CD14-positive monocyte (primary cell): ENCODE measurements at regions not wholly inside any gene's neighbourhood (a gene's known extent, or its start where the extent isn't known, plus 50 kb on each side); places are given as distances from the start of the nearest gene placed in this dataset.

Experiments
- DNase-seq, 3 donors: peaks; one replicate each; pipeline ENCODE4 v3.0.0-alpha.2; 2011 to 2022
- H2AFZ ChIP-seq: 2 replicates; pipeline ENCODE4 v1.6.0; 2012; ENCODE audit warnings: mild to moderate bottlenecking, low read depth, low read length, inconsistent platforms; ENCODE audit not compliant: insufficient read depth, poor library complexity, severe bottlenecking
- H3K27ac ChIP-seq, 2 donors: 1 replicate in 1 of 2; 2 replicates in 1 of 2; pipeline ENCODE4 v1.5.1; 2012 to 2013; ENCODE audit warnings: low read length in 2 of 2, control low read depth in 1 of 2, inconsistent platforms in 1 of 2, low read depth in 1 of 2, mild to moderate bottlenecking in 1 of 2
- H3K27me3 ChIP-seq, 2 donors: one replicate each; pipeline versions ENCODE4 v1.6.0 to v1.6.1; 2011 to 2013; ENCODE audit warnings: low read length in 2 of 2; ENCODE audit not compliant: control insufficient read depth in 2 of 2, insufficient read depth in 2 of 2
- H3K36me3 ChIP-seq, 2 donors: replicated peaks in 1 of 2; 1 replicate in 1 of 2; 2 replicates in 1 of 2; pipeline versions ENCODE4 v1.5.1 to v1.6.1; 2012 to 2013; ENCODE audit warnings: low read length in 2 of 2, control low read depth in 1 of 2, inconsistent platforms in 1 of 2, mild to moderate bottlenecking in 1 of 2; ENCODE audit not compliant: insufficient read depth in 2 of 2, control insufficient read depth in 1 of 2
- H3K4me1 ChIP-seq, 2 donors: 1 replicate in 1 of 2; 2 replicates in 1 of 2; pipeline versions ENCODE4 v1.5.1 to v1.6.1; 2012 to 2013; ENCODE audit warnings: low read length in 2 of 2, control low read depth in 1 of 2, inconsistent platforms in 1 of 2, mild to moderate bottlenecking in 1 of 2, moderate library complexity in 1 of 2; ENCODE audit not compliant: insufficient read depth in 2 of 2, control insufficient read depth in 1 of 2
- H3K4me2 ChIP-seq: replicated peaks from 2 replicates; pipeline ENCODE3; 2012; ENCODE audit warnings: low read length, moderate library complexity, mild to moderate bottlenecking; ENCODE audit not compliant: poor library complexity, severe bottlenecking; ENCODE audit errors: extremely low read depth
- H3K4me3 ChIP-seq, 3 experiments: fragments of 200-600 bp in 1 of 3; sonication (generic) in 1 of 3; replicated peaks in 1 of 3; 1 replicate in 2 of 3; 2 replicates in 1 of 3; pipeline ENCODE4 v1.5.1; 2011 to 2013; ENCODE audit warnings: low read length in 3 of 3, mild to moderate bottlenecking in 3 of 3, control low read depth in 2 of 3, low read depth in 2 of 3, inconsistent platforms in 1 of 3, moderate library complexity in 1 of 3
- H3K79me2 ChIP-seq: 2 replicates; pipeline ENCODE4 v1.6.0; 2012; ENCODE audit warnings: mild to moderate bottlenecking, control low read depth, inconsistent platforms, low read length, moderate library complexity; ENCODE audit not compliant: insufficient read depth
- H3K9ac ChIP-seq: 2 replicates; pipeline ENCODE4 v1.6.0; 2017; ENCODE audit warnings: low read length, mild to moderate bottlenecking; ENCODE audit not compliant: insufficient read depth, poor library complexity, severe bottlenecking
- H3K9me3 ChIP-seq, 2 donors: replicated peaks in 1 of 2; 1 replicate in 1 of 2; 2 replicates in 1 of 2; pipeline versions ENCODE4 v1.5.1 to v1.6.1; 2012 to 2013; ENCODE audit warnings: low read length in 2 of 2, control low read depth in 1 of 2; ENCODE audit not compliant: control insufficient read depth in 1 of 2, insufficient read depth in 1 of 2
- H4K20me1 ChIP-seq: 2 replicates; pipeline ENCODE4 v1.6.0; 2012; ENCODE audit warnings: mild to moderate bottlenecking, low read length, control low read depth, moderate library complexity; ENCODE audit not compliant: insufficient read depth
- H3K27ac Mint-ChIP-seq, 7 donors: one replicate each; pipeline ENCODE4 v1.8.0; 2020; ENCODE audit warnings: mild to moderate bottlenecking in 7 of 7, mixed read lengths in 7 of 7, moderate library complexity in 6 of 7, inconsistent platforms in 2 of 7
- H3K27me3 Mint-ChIP-seq, 3 donors: one replicate each; pipeline ENCODE4 v1.8.0; 2021 to 2022; ENCODE audit warnings: low read depth in 3 of 3, mild to moderate bottlenecking in 3 of 3, mixed read lengths in 3 of 3, moderate library complexity in 3 of 3, inconsistent platforms in 1 of 3
- H3K36me3 Mint-ChIP-seq, 2 donors: one replicate each; pipeline ENCODE4 v1.8.0; 2020; ENCODE audit warnings: mixed read lengths in 2 of 2, inconsistent platforms in 1 of 2, mild to moderate bottlenecking in 1 of 2
- H3K4me1 Mint-ChIP-seq: one replicate; pipeline ENCODE4 v1.8.0; 2020; ENCODE audit warnings: mild to moderate bottlenecking, mixed read lengths
- H3K4me3 Mint-ChIP-seq, 2 donors: one replicate each; pipeline ENCODE4 v1.8.0; 2020; ENCODE audit warnings: mild to moderate bottlenecking in 2 of 2, mixed read lengths in 2 of 2, moderate library complexity in 1 of 2
- H3K9me3 Mint-ChIP-seq, 7 donors: one replicate each; pipeline ENCODE4 v1.8.0; 2020 to 2022; ENCODE audit warnings: mixed read lengths in 7 of 7, mild to moderate bottlenecking in 6 of 7, moderate library complexity in 6 of 7, inconsistent platforms in 2 of 7
- WGBS: methylation state at CpG from one replicate; pipeline ENCODE4 v1.1.5; 2013; ENCODE audit warnings: missing lambda C conversion rate; ENCODE audit not compliant: insufficient coverage; 5-methylcytosine and 5-hydroxymethylcytosine counted together
- intact Hi-C, 2 donors: fragments of 100-400 bp; cut with micrococcal nuclease; formaldehyde crosslinking; loops; one replicate each; pipeline versions ENCODE4 v1.15.0 to v1.15.1; 2023
- TF ChIP-seq, protein P1 (sequence below): fragments of 200-600 bp; IDR thresholded peaks from one replicate; pipeline ENCODE4 v1.8.0; 2022; ENCODE audit warnings: antibody characterized with exemption, mild to moderate bottlenecking

DNA sequence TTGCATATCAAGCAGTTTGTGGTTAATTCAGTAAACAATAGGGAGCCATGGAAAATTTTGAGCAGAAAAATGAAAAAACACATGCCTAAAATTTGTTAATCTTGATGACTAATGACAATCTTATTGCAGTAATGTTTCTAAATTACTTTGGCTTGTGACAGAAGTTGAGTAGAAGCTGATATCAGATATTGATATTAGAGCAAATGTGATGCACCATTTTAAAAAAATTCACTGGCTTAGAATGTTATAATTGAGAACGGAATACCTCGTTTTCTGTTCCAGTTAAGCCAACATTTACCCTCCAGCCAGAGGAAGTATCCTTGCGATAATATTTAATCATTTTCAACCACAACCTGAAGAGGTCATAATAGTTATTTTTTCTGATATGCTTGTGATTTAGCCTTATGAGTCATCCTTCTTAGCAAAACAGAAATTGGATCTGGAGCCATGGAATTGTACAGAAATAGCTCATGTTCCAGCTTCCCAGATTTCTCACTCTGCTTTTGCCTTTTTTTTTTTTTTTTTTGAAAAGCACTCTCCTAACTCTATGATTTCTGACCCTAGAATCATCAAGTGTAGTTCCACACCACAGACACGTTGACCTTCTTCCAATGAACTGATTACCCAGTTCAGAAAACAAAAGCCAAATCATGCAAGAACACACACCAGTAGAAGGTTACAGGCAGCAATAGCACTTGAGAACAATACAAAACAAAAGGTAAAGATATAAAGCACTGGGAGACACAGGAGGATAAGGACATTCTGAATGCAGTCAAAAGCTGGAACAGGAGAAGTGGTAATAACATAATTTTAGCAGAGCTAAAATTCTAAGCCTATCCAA lies 96.8 kb upstream of the PHYHIPL start:
- H3K4me2 ChIP-seq: no peak overlapping the region
- no peaks in the 10 kb centered on the region for H3K4me1 Mint-ChIP-seq

DNA sequence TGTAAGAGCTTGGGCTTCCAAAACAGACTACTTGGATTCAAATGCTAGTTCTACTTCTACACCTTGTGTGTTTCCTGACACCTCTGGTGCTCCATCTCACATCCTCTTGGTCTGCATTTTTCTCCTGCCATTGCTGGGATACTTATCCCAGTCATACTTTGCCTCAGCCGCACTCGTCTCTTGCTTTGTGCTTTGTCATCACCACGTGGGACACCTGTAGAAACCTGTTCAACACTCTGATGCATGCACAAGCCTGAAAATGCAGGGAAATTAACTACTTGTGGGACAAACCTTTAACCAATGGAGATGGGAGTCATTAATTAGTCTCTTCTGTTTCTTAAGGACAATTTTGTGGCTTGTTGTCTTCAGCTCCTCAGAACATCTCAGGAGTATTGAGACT lies 94.2 kb upstream of the PHYHIPL start:
- no peak for DNase-seq
- Mint-ChIP-seq H3K4me1 (no peaks in the 10 kb centered on the region), H3K27ac (no peak overlapping the region), H3K36me3 (no peaks in the 10 kb centered on the region), H3K27me3 (peaks cover 0 to 3% (median 2%) of the 10 kb centered on the region in 3 donors), H3K4me3 (no peak overlapping the region), H3K9me3 (peaks cover 0 to 2% (median 0%) of the 10 kb centered on the region in 7 donors)
- H4K20me1 ChIP-seq: no peaks in the 10 kb centered on the region
- H3K27ac ChIP-seq: no peak overlapping the region
- no peaks in the 10 kb centered on the region for H3K79me2 ChIP-seq
- WGBS: no CpG with 5 or more reads among the region's 3 CpGs
- H3K27me3 ChIP-seq: no peaks in the 10 kb centered on the region
- no peaks in the 10 kb centered on the region for H3K36me3 ChIP-seq
- H3K9me3 ChIP-seq: no peaks in the 10 kb centered on the region
- no peak overlapping the region for H3K9ac ChIP-seq
- intact Hi-C loops: no loop called here
- H3K4me1 ChIP-seq: no peaks in the 10 kb centered on the region
- H3K4me2 ChIP-seq: no peak overlapping the region
- no peak overlapping the region for H3K4me3 ChIP-seq
- TF ChIP-seq, protein P1, sequence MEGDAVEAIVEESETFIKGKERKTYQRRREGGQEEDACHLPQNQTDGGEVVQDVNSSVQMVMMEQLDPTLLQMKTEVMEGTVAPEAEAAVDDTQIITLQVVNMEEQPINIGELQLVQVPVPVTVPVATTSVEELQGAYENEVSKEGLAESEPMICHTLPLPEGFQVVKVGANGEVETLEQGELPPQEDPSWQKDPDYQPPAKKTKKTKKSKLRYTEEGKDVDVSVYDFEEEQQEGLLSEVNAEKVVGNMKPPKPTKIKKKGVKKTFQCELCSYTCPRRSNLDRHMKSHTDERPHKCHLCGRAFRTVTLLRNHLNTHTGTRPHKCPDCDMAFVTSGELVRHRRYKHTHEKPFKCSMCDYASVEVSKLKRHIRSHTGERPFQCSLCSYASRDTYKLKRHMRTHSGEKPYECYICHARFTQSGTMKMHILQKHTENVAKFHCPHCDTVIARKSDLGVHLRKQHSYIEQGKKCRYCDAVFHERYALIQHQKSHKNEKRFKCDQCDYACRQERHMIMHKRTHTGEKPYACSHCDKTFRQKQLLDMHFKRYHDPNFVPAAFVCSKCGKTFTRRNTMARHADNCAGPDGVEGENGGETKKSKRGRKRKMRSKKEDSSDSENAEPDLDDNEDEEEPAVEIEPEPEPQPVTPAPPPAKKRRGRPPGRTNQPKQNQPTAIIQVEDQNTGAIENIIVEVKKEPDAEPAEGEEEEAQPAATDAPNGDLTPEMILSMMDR: no peak
- no peak overlapping the region for H2AFZ ChIP-seq

More for the DNA sequence above, 96.8 kb upstream of the PHYHIPL start:
- no peak overlapping the region for H3K9ac ChIP-seq
- DNase-seq: no peak
- Mint-ChIP-seq H3K36me3 (no peaks in the 10 kb centered on the region), H3K27ac (no peak overlapping the region), H3K27me3 (peaks cover 0 to 3% (median 2%) of the 10 kb centered on the region in 3 donors), H3K4me3 (no peak overlapping the region), H3K9me3 (peaks cover 0 to 2% (median 0%) of the 10 kb centered on the region in 7 donors)
- no peaks in the 10 kb centered on the region for H3K79me2 ChIP-seq
- no peaks in the 10 kb centered on the region for H4K20me1 ChIP-seq
- no peaks in the 10 kb centered on the region for H3K4me1 ChIP-seq
- H2AFZ ChIP-seq: no peak overlapping the region
- no peak overlapping the region for H3K4me3 ChIP-seq
- intact Hi-C loops: no loop called here
- H3K36me3 ChIP-seq: no peaks in the 10 kb centered on the region
- TF ChIP-seq, protein P1: no peak
- no peaks in the 10 kb centered on the region for H3K9me3 ChIP-seq
- H3K27me3 ChIP-seq: no peaks in the 10 kb centered on the region
- WGBS: no CpG with 5 or more reads among the region's 4 CpGs
- H3K27ac ChIP-seq: no peak overlapping the region
